ENCODE measurements at regions not wholly inside any gene's neighbourhood (a gene's known extent, or its start where the extent isn't known, plus 50 kb on each side); places are given as distances from the start of the nearest gene placed in this dataset.

DNA sequence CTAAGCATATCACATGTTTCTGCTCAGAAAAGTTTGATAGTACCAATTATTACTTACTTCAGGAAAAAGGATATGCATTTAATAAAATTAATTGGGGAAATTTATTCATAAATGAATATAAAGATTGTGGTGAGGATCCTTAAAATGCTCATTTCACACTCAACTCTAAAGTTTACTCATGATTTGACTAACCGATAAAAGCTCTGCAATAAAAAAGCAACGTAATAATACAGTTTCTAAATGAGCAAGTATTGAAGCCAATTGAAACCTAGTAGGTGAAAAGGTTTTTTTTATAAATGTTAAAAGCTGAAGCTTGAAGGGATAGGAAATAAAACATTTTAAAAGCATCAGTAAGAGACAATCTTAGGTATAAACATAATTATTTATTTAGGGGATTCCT is 308.3 kb upstream of the STEAP1 start:
- no peak for TF ChIP-seq EZH2 (IDR thresholded peaks at IDR 0.05; ENCODE audit: insufficient read depth, poor library complexity, severe bottlenecking)
- TF ChIP-seq EZH2phosphoT487 (IDR thresholded peaks at IDR 0.05; ENCODE audit: insufficient read depth, low read depth): no peak

Measured in GM23248 (cell line).